Fibroblast of pulmonary artery (primary cell): ENCODE measurements at regions not wholly inside any gene's neighbourhood (a gene's known extent, or its start where the extent isn't known, plus 50 kb on each side); places are given as distances from the start of the nearest gene placed in this dataset.
A peak's percentile ranks its signal among the peaks of the same experiment; 100 is the strongest.
"Not testable (repeated sequence)": the region's sequence is repeated elsewhere in the genome, so short reads cannot be mapped to it uniquely, and the experiment has no call there.

Source experiments
- DNase-seq: peaks from one replicate; pipeline ENCODE4 v3.0.0-alpha.2; 2010; ENCODE audit warnings: low read depth
- H3K4me3 ChIP-seq: replicated peaks from 2 replicates; pipeline ENCODE4 v1.5.1; 2011; ENCODE audit warnings: low read depth, mild to moderate bottlenecking, control low read depth, low read length, moderate library complexity
- CTCF ChIP-seq: IDR thresholded peaks from 2 replicates; pipeline ENCODE4 v1.5.1; 2011; ENCODE audit warnings: mild to moderate bottlenecking, control low read depth, low read length, inconsistent platforms; ENCODE audit errors: missing control alignments

- peak; percentile 35 for DNase-seq
- no peak for TF ChIP-seq CTCF
- H3K4me3 ChIP-seq, result no peak overlapping the region
Observed at GRCh38 chr6:128710315-128710714, 172.6 kb upstream of the LAMA2 start.

- no peak for TF ChIP-seq CTCF
- H3K4me3 ChIP-seq, result no peak overlapping the region
- no peak for DNase-seq
Observed at GRCh38 chr6:128704601-128705000, 178.3 kb upstream of the LAMA2 start.

GRCh38 chr6:128703794-128704193, 179.1 kb upstream of the LAMA2 start:
- not testable (repeated sequence) for H3K4me3 ChIP-seq, DNase-seq

- H3K4me3 ChIP-seq, result no peak overlapping the region
- peak; percentile 38 for DNase-seq
- no peak for TF ChIP-seq CTCF
Observed at GRCh38 chr6:128696691-128697689, 176.6 kb upstream of the PTPRK start.

- H3K4me3 ChIP-seq, result no peak overlapping the region
- no peak for DNase-seq
- no peak for TF ChIP-seq CTCF
Observed at GRCh38 chr6:128694303-128695009, 174.1 kb upstream of the PTPRK start.

GRCh38 chr6:128690063-128690462, 169.7 kb upstream of the PTPRK start:
- no peak for TF ChIP-seq CTCF
- DNase-seq, result no peak
- no peak overlapping the region for H3K4me3 ChIP-seq

GRCh38 chr6:128686084-128686483, 165.7 kb upstream of the PTPRK start:
- no peak for DNase-seq
- no peak overlapping the region for H3K4me3 ChIP-seq
- no peak for TF ChIP-seq CTCF
